ENCODE measurements at regions not wholly inside any gene's neighbourhood (a gene's known extent, or its start where the extent isn't known, plus 50 kb on each side); places are given as distances from the start of the nearest gene placed in this dataset.

GRCh38 chr4:143026459-143027170 lies 158.1 kb upstream of the USP38 start:
- peaks cover 19% of the 10 kb centered on the region for H3K9me3 Mint-ChIP-seq (ENCODE audit: low read depth)

GRCh38 chr4:143035661-143036060 lies 149.1 kb upstream of the USP38 start:
- Mint-ChIP-seq H3K27me3 (no peaks in the 10 kb centered on the region), H3K4me1 (ENCODE audit: low read depth) (peaks cover 8% of the 10 kb centered on the region), H3K36me3 (ENCODE audit: insufficient read depth) (no peaks in the 10 kb centered on the region), H3K4me3 (ENCODE audit: low read depth) (no peak overlapping the region), H3K9me3 (ENCODE audit: low read depth) (no peaks in the 10 kb centered on the region), H3K27ac (no peak overlapping the region)
- no peak for TF ChIP-seq CTCF (IDR thresholded peaks at IDR 0.05; ENCODE audit: unreplicated experiment)
- DNase-seq (ENCODE audit: low spot score, unreplicated experiment) = no peak

More at GRCh38 chr4:143026459-143027170, 158.1 kb upstream of the USP38 start:
- DNase-seq (ENCODE audit: low spot score, unreplicated experiment) = no peak
- H3K27me3 Mint-ChIP-seq = no peaks in the 10 kb centered on the region
- H3K36me3 Mint-ChIP-seq (ENCODE audit: insufficient read depth) = no peaks in the 10 kb centered on the region
- no peak for TF ChIP-seq CTCF (IDR thresholded peaks at IDR 0.05; ENCODE audit: unreplicated experiment)
- H3K27ac Mint-ChIP-seq = no peak overlapping the region
- no peak overlapping the region for H3K4me3 Mint-ChIP-seq (ENCODE audit: low read depth)
- H3K4me1 Mint-ChIP-seq (ENCODE audit: low read depth) = no peaks in the 10 kb centered on the region

GRCh38 chr4:143036443-143036842 lies 148.3 kb upstream of the USP38 start:
- Mint-ChIP-seq H3K27ac (no peak overlapping the region), H3K4me3 (ENCODE audit: low read depth) (no peak overlapping the region), H3K36me3 (ENCODE audit: insufficient read depth) (no peaks in the 10 kb centered on the region), H3K4me1 (ENCODE audit: low read depth) (peaks cover 8% of the 10 kb centered on the region), H3K27me3 (no peaks in the 10 kb centered on the region), H3K9me3 (ENCODE audit: low read depth) (no peaks in the 10 kb centered on the region)
- no peak for TF ChIP-seq CTCF (IDR thresholded peaks at IDR 0.05; ENCODE audit: unreplicated experiment)
- no peak for DNase-seq (ENCODE audit: low spot score, unreplicated experiment)

GRCh38 chr4:143046454-143046853 lies 138.3 kb upstream of the USP38 start:
- H3K9me3 Mint-ChIP-seq (ENCODE audit: low read depth) = no peaks in the 10 kb centered on the region
- no peaks in the 10 kb centered on the region for H3K36me3 Mint-ChIP-seq (ENCODE audit: insufficient read depth)
- TF ChIP-seq CTCF (IDR thresholded peaks at IDR 0.05; ENCODE audit: unreplicated experiment) = no peak
- no peak for DNase-seq (ENCODE audit: low spot score, unreplicated experiment)
- H3K27ac Mint-ChIP-seq = no peak overlapping the region
- H3K4me1 Mint-ChIP-seq (ENCODE audit: low read depth) = no peaks in the 10 kb centered on the region
- no peaks in the 10 kb centered on the region for H3K27me3 Mint-ChIP-seq
- H3K4me3 Mint-ChIP-seq (ENCODE audit: low read depth) = no peak overlapping the region

- no peaks in the 10 kb centered on the region for H3K4me1 Mint-ChIP-seq (ENCODE audit: low read depth)
- no peaks in the 10 kb centered on the region for H3K27me3 Mint-ChIP-seq
- DNase-seq (ENCODE audit: low spot score, unreplicated experiment) = no peak
- H3K9me3 Mint-ChIP-seq (ENCODE audit: low read depth) = no peaks in the 10 kb centered on the region
- no peak overlapping the region for H3K27ac Mint-ChIP-seq
- TF ChIP-seq CTCF (IDR thresholded peaks at IDR 0.05; ENCODE audit: unreplicated experiment) = no peak
- H3K36me3 Mint-ChIP-seq (ENCODE audit: insufficient read depth) = no peaks in the 10 kb centered on the region
- H3K4me3 Mint-ChIP-seq (ENCODE audit: low read depth) = no peak overlapping the region
Measured at GRCh38 chr4:143046906-143047305, 137.8 kb upstream of the USP38 start.
